MM.1S (cell line): ENCODE measurements at regions not wholly inside any gene's neighbourhood (a gene's known extent, or its start where the extent isn't known, plus 50 kb on each side); places are given as distances from the start of the nearest gene placed in this dataset.

Experiments used
- DNase-seq: peaks from one replicate; pipeline ENCODE4 v3.0.0-alpha.2; 2015
- H2AFZ ChIP-seq: fragments of 300-600 bp; sonication (generic); 2 replicates; pipeline ENCODE4 v1.6.0; 2016; ENCODE audit warnings: antibody characterized with exemption, low read length
- H3F3A ChIP-seq: fragments of 300-600 bp; sonication (generic); 2 replicates; pipeline ENCODE4 v1.6.1; 2016; ENCODE audit warnings: mild to moderate bottlenecking, antibody characterized with exemption, low read length, moderate library complexity, mixed read lengths; ENCODE audit not compliant: insufficient read depth
- H3K27ac ChIP-seq: fragments of 300-600 bp; sonication (generic); 2 replicates; pipeline ENCODE4 v1.5.1; 2016; ENCODE audit warnings: mild to moderate bottlenecking, low read length
- H3K27me3 ChIP-seq: fragments of 300-600 bp; sonication (generic); replicated peaks from 2 replicates; pipeline ENCODE4 v1.6.0; 2016; ENCODE audit warnings: low read length; ENCODE audit not compliant: insufficient read depth
- H3K36me3 ChIP-seq: fragments of 300-600 bp; sonication (generic); replicated peaks from 2 replicates; pipeline ENCODE4 v1.6.1; 2016; ENCODE audit warnings: mild to moderate bottlenecking, low read length, mixed read lengths; ENCODE audit not compliant: insufficient read depth
- H3K4me1 ChIP-seq: fragments of 300-600 bp; sonication (generic); 2 replicates; pipeline ENCODE4 v1.6.1; 2016; ENCODE audit warnings: low read length, mixed read lengths
- H3K4me2 ChIP-seq: fragments of 300-600 bp; sonication (generic); 2 replicates; pipeline ENCODE4 v1.6.0; 2016; ENCODE audit warnings: low read depth, low read length
- H3K4me3 ChIP-seq: fragments of 300-600 bp; sonication (generic); 2 replicates; pipeline ENCODE4 v1.5.1; 2016; ENCODE audit warnings: low read length, mixed read lengths
- H3K79me2 ChIP-seq: fragments of 300-600 bp; sonication (generic); 2 replicates; pipeline ENCODE4 v1.6.1; 2016; ENCODE audit warnings: mixed run types, low read length, mixed read lengths
- H3K9ac ChIP-seq: fragments of 300-600 bp; sonication (generic); 2 replicates; pipeline ENCODE4 v1.6.1; 2016; ENCODE audit warnings: low read length, mixed read lengths
- H3K9me2 ChIP-seq: fragments of 300-600 bp; sonication (generic); replicated peaks from 2 replicates; pipeline ENCODE4 v1.6.1; 2016; ENCODE audit warnings: mild to moderate bottlenecking, low read length, mixed read lengths; ENCODE audit not compliant: insufficient read depth
- H3K9me3 ChIP-seq: fragments of 300-600 bp; sonication (generic); replicated peaks from 2 replicates; pipeline ENCODE4 v1.6.1; 2016; ENCODE audit warnings: mild to moderate bottlenecking, low read length, mixed read lengths; ENCODE audit not compliant: insufficient read depth
- H4K20me1 ChIP-seq: fragments of 300-600 bp; sonication (generic); 2 replicates; pipeline ENCODE4 v1.6.1; 2016; ENCODE audit warnings: mild to moderate bottlenecking, low read length, moderate library complexity, mixed read lengths; ENCODE audit not compliant: insufficient read depth
- CTCF ChIP-seq: fragments of 300-600 bp; sonication (generic); IDR thresholded peaks from 2 replicates; pipeline ENCODE4 v1.5.1; 2016; ENCODE audit warnings: antibody characterized with exemption, low read length, mixed read lengths
- EZH2 ChIP-seq: fragments of 300-600 bp; sonication (generic); optimal IDR thresholded peaks from 2 replicates; pipeline ENCODE3; 2017; ENCODE audit warnings: low read depth, mild to moderate bottlenecking, antibody characterized with exemption, low read length, mixed read lengths
- EZH2phosphoT487 ChIP-seq: fragments of 300-600 bp; sonication (generic); IDR thresholded peaks from 2 replicates; pipeline ENCODE4 v1.6.1; 2018; ENCODE audit warnings: antibody characterized with exemption, low read length

GRCh38 chrX:124720532-124720931 lies 374.2 kb downstream of the SH2D1A start:
- no peaks in the 10 kb centered on the region for H3K79me2 ChIP-seq
- no peaks in the 10 kb centered on the region for H3F3A ChIP-seq
- TF ChIP-seq EZH2: no peak
- TF ChIP-seq CTCF: no peak
- no peak for TF ChIP-seq EZH2phosphoT487
- H3K4me3 ChIP-seq: no peak overlapping the region
- no peaks in the 10 kb centered on the region for H3K9me2 ChIP-seq
- no peak for DNase-seq
- no peak overlapping the region for H2AFZ ChIP-seq
- no peaks in the 10 kb centered on the region for H3K27me3 ChIP-seq
- H3K4me2 ChIP-seq: no peak overlapping the region
- no peaks in the 10 kb centered on the region for H3K9me3 ChIP-seq
- H4K20me1 ChIP-seq: no peaks in the 10 kb centered on the region
- H3K4me1 ChIP-seq: peaks cover 6% of the 10 kb centered on the region
- H3K27ac ChIP-seq: no peak overlapping the region
- no peak overlapping the region for H3K9ac ChIP-seq
- no peaks in the 10 kb centered on the region for H3K36me3 ChIP-seq

GRCh38 chrX:124725502-124725901 lies 379.1 kb downstream of the SH2D1A start:
- Histone ChIP-seq H2AFZ (no peak overlapping the region), H3K27ac (peak overlapping the region; percentile 51; the same call in 1 of the 2 replicates), H3K9ac (no peak overlapping the region), H3K27me3 (no peaks in the 10 kb centered on the region), H3K4me2 (peak overlapping the region; percentile 78), H3K4me3 (peak overlapping the region; percentile 18; the same call in 1 of the 2 replicates), H3K9me3 (no peaks in the 10 kb centered on the region), H3K36me3 (no peaks in the 10 kb centered on the region), H3K4me1 (peaks cover 22% of the 10 kb centered on the region), H3K9me2 (no peaks in the 10 kb centered on the region), H3F3A (no peaks in the 10 kb centered on the region), H4K20me1 (no peaks in the 10 kb centered on the region), H3K79me2 (no peaks in the 10 kb centered on the region)
- DNase-seq: no peak
- TF ChIP-seq CTCF: no peak
- TF ChIP-seq EZH2: no peak
- TF ChIP-seq EZH2phosphoT487: no peak

GRCh38 chrX:124726292-124726691 lies 379.9 kb downstream of the SH2D1A start:
- peak overlapping the region; percentile 51; the same call in 1 of the 2 replicates for H3K27ac ChIP-seq
- H3K4me2 ChIP-seq: peak overlapping the region; percentile 78
- no peaks in the 10 kb centered on the region for H3F3A ChIP-seq
- no peak overlapping the region for H2AFZ ChIP-seq
- no peaks in the 10 kb centered on the region for H4K20me1 ChIP-seq
- H3K9me3 ChIP-seq: no peaks in the 10 kb centered on the region
- H3K79me2 ChIP-seq: no peaks in the 10 kb centered on the region
- no peaks in the 10 kb centered on the region for H3K27me3 ChIP-seq
- TF ChIP-seq EZH2 (no peak), CTCF (no peak), EZH2phosphoT487 (no peak)
- H3K36me3 ChIP-seq: no peaks in the 10 kb centered on the region
- H3K9me2 ChIP-seq: no peaks in the 10 kb centered on the region
- 0 out of 2 replicates have a peak overlapping the region, but pooled peaks have one; percentile 7 for H3K9ac ChIP-seq
- H3K4me3 ChIP-seq: peak overlapping the region; percentile 18
- H3K4me1 ChIP-seq: peaks cover 22% of the 10 kb centered on the region
- peak; percentile 46 for DNase-seq
